ENCODE measurements at regions not wholly inside any gene's neighbourhood (a gene's known extent, or its start where the extent isn't known, plus 50 kb on each side); places are given as distances from the start of the nearest gene placed in this dataset.

GRCh38 chr2:223530811-223531210 is 71.3 kb downstream of the SCG2 start:
- no peak for DNase-seq (ENCODE audit: low spot score)
- intact Hi-C loops (cut with DNase I): no loop called here

- intact Hi-C loops (cut with DNase I): no loop called here
- no peak for DNase-seq (ENCODE audit: low spot score)
These were observed 70.0 kb downstream of the SCG2 start for GRCh38 chr2:223532161-223532560.

- intact Hi-C loops (cut with DNase I): no loop called here
- DNase-seq (ENCODE audit: low spot score): no peak
These were observed 69.4 kb downstream of the SCG2 start for GRCh38 chr2:223532712-223533111.

GRCh38 chr2:223536546-223536945 is 65.6 kb downstream of the SCG2 start:
- no peak for DNase-seq (ENCODE audit: low spot score)
- intact Hi-C loops (cut with DNase I): loop anchor here in 1 of 2 donors (5.0 kb wide), 1 partner anchor 326 kb away; no protein-coding TSS in a partner anchor

GRCh38 chr2:223537115-223537514 is 65.0 kb downstream of the SCG2 start:
- DNase-seq (ENCODE audit: low spot score): no peak
- intact Hi-C loops (cut with DNase I): loop anchor here in 1 of 2 donors (5.0 kb wide), 1 partner anchor 325 kb away; no protein-coding TSS in a partner anchor

- intact Hi-C loops (cut with DNase I): loop anchor here in 1 of 2 donors (5.0 kb wide), 1 partner anchor 324 kb away; no protein-coding TSS in a partner anchor
- no peak for DNase-seq (ENCODE audit: low spot score)
These were observed 64.2 kb downstream of the SCG2 start for GRCh38 chr2:223537651-223538601.

GRCh38 chr2:223538920-223539440 is 63.2 kb downstream of the SCG2 start:
- no peak for DNase-seq (ENCODE audit: low spot score)
- intact Hi-C loops (cut with DNase I): loop anchor here in 1 of 2 donors (5.0 kb wide), 1 partner anchor 323 kb away; no protein-coding TSS in a partner anchor

GRCh38 chr2:223541546-223541945 is 60.6 kb downstream of the SCG2 start:
- intact Hi-C loops (cut with DNase I): no loop called here
- no peak for DNase-seq (ENCODE audit: low spot score)

GRCh38 chr2:223542501-223542900 is 59.7 kb downstream of the SCG2 start:
- DNase-seq (ENCODE audit: low spot score): no peak
- intact Hi-C loops (cut with DNase I): no loop called here

- intact Hi-C loops (cut with DNase I): no loop called here
- DNase-seq (ENCODE audit: low spot score): no peak
These were observed 56.8 kb downstream of the SCG2 start for GRCh38 chr2:223545406-223545805.

GRCh38 chr2:223545830-223546229 is 56.3 kb downstream of the SCG2 start:
- DNase-seq (ENCODE audit: low spot score): no peak
- intact Hi-C loops (cut with DNase I): no loop called here

Measured in posterior vena cava (tissue), 2 donors.